ENCODE measurements at regions not wholly inside any gene's neighbourhood (a gene's known extent, or its start where the extent isn't known, plus 50 kb on each side); places are given as distances from the start of the nearest gene placed in this dataset.
"Not testable (repeated sequence)": the region's sequence is repeated elsewhere in the genome, so short reads cannot be mapped to it uniquely, and the experiment has no call there.

DNA sequence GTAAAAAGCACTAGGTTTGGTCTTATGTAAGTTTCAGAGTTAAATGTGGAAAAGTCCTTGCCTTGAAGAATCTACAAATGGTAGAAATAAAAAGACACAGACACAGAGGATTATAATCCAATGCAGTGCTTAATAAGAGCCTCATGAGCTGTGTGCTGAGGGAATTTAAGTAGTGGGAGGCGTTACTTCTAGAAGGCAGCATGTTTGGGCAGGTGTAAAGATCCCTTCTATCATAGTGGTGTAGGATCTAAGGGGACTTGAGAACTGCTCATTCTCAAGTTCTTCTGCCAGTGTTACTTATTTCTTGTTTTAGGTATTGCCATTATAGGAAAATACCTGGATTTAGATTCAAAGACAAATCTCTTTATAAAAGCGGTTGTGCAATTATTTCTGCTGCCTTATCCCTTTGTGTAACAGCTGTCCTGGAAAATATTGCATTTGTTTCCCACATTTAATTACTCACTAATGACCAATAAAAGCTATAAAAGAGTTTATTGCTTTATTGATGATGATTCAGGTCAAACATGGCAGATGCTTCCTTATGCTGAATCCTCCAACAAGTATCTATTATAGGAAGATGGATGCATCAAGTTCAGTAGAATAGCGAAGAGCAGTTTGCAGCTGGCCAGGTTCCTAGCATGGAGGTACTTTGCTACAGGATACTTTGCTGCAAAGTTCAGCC, 132.5 kb upstream of the IVNS1ABP start:
- DNase-seq (ENCODE audit: low read depth, low spot score), result no peak
- no peak overlapping the region for H3K27ac ChIP-seq

DNA sequence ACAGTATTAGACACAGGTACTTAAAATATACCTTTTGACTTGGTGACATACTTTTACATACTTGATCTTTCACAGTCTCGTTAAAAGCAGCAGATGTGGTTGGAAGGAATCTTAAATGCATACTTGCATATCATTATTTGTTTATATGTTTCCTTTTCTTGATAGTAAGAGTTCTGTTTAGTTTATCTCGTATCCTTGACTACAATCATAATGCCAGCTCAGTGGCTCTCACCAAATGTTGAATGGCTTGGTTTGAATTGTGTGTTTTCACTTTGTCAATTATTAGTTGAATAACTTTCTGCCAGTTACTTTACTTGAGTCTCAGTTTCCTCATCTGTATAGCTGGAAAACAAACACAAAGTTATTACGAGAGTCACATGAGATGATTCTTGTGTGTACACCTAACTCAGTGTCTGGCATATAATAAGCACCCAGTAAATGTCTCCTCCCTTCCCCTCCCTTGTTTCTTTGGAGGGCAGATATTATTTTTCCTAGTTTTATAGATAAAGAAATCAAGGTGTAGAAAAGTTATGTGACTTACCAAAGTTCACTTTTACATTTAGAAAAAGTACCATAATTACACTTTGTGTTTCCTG, 131.6 kb upstream of the IVNS1ABP start:
- no peak for DNase-seq (ENCODE audit: low read depth, low spot score)

DNA sequence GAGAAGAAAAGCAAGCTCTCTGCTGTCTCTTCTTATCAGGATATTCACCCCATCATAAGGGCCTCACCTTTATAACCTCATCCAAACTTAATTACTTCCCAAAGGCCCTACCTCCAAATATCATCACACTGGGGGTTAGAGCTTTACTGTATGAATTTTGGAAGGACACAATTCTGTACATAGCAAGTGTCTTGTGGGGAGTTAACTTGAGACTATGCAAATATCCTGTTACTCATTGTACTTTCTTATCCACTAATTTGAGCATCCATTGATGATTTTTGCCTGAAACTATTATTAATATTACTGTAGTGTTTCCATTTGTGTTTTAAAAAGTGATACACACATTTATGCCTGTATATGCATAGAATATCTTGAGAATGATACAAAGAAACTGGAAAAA, 129.1 kb upstream of the IVNS1ABP start:
- no peak overlapping the region for H3K27ac ChIP-seq
- DNase-seq (ENCODE audit: low read depth, low spot score), result no peak

More for the DNA sequence above, 131.6 kb upstream of the IVNS1ABP start:
- no peak overlapping the region for H3K27ac ChIP-seq

- H3K27ac ChIP-seq, result no peak overlapping the region
- no peak for DNase-seq (ENCODE audit: low read depth, low spot score)
Observed at GRCh38 chr1:185445594-185445993, 128.6 kb upstream of the IVNS1ABP start.

DNA sequence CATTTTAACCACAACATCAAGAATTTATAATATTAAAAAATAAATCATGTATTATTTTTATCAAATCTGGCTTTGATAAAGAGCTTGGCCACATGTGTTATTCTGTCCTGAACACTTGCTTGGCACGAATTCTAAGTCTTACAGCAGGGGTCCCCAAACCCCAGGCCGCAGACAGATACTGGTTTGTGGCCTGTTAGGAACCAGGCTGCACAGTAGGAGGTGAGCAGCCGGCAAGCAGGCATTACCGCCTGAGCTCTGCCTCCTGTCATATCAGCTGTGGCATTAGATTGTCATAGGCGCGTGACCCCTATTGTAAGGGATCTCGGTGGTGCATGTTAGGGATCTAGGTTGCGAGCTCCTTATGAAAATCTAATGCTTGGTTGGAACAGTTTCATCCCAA, 127.6 kb upstream of the IVNS1ABP start:
- no peak overlapping the region for H3K27ac ChIP-seq
- no peak for DNase-seq (ENCODE audit: low read depth, low spot score)

DNA sequence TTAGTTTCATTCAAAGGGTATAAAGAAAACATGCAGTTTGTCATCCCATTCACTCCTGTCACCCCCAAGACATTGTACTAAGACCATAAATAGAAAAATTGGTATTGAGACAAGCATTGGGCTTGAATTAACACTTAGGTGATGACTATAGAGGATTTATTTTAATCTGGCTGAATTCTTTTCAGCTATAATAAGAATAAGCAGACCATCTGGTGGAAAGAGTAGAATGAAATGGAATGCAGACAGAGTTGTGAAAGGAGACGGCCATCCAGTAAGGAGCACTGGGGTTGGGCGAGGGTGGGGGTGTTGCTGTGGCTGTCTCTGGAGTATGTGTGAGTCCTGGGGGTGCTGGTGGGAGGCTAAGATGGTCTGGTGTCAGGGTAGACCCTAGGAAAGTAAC, 125.0 kb upstream of the IVNS1ABP start:
- DNase-seq (ENCODE audit: low read depth, low spot score), result no peak
- peak overlapping the region; percentile 30 for H3K27ac ChIP-seq

- peak overlapping the region; percentile 30 for H3K27ac ChIP-seq
- DNase-seq (ENCODE audit: low read depth, low spot score), result peak; percentile 65
Observed at GRCh38 chr1:185441605-185442004, 124.6 kb upstream of the IVNS1ABP start.

DNA sequence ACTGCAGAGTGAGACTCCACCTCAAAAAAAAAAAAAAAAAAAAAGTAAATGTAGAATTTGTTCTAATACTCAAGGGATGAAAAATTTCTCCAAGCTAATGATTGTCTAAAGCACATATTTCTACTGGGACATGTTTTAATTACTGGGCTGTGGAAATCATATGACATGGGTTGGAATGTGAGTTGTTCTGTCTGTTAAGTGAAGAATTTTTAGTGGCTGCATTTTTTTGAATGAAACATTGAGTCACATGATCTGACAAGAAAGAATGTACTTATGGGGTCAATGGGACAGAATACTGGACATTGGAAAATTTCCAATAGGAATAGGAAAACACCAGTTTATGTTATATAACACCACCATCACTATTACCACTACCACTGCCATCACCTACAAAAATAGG, 123.8 kb upstream of the IVNS1ABP start:
- peak overlapping the region; percentile 30 for H3K27ac ChIP-seq
- no peak for DNase-seq (ENCODE audit: low read depth, low spot score)

GRCh38 chr1:185439727-185440415, 122.8 kb upstream of the IVNS1ABP start:
- H3K27ac ChIP-seq, result peak overlapping the region; percentile 49
- DNase-seq (ENCODE audit: low read depth, low spot score), result peak; percentile 87

DNA sequence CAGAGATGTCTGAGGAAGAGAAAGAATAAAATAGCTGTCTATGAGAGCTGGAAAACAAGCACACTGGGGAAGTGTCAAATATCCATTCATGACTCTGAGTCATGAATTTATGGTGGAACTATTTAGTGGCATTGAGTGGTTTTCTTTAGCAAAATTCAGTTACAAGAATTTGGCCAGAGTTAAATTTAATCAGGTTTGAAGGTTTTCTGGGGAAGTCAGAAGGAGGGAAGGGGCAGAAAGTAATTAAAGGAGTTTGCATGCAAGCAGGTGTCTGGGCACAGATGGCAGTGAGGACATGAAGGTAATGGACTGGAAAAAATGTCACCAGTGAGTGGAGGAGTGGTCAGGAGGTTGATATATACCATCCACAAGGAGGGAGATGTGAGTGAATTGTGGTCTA, 121.9 kb upstream of the IVNS1ABP start:
- no peak overlapping the region for H3K27ac ChIP-seq
- no peak for DNase-seq (ENCODE audit: low read depth, low spot score)

DNA sequence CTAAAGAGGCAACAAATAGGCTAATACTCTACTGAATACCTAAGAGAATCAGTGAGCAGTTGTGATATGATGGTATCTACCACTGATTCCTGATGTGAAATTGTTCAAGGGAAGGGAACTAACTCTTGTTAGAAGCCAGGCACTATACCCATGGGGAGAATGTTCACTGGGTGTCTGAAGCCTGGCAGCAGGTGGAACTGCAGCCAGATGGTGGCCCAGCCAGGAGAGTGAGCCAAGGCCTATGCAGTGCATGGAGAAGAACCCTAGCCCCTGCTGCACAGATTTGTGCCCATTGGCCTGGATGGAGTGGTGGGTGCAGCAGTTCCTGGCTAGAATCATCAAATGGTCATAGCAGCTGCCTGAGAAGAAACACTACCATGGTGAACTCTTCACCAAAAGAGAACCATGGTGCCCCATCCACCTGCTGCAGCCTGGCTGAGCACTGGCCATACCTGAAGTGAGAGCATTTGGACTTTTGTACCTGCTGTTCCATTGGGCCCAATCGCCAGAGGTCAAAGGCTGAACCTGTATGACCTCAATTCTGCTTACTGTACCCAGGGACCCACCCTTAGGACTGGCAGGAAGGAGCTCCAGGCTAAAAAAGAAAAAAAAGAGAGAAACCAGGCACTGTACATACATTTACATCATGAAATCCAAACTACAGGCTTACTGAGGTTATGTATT, 118.8 kb upstream of the IVNS1ABP start:
- no peak for DNase-seq (ENCODE audit: low read depth, low spot score)
- H3K27ac ChIP-seq, result no peak overlapping the region

GRCh38 chr1:185434721-185435120, 117.7 kb upstream of the IVNS1ABP start:
- no peak overlapping the region for H3K27ac ChIP-seq
- no peak for DNase-seq (ENCODE audit: low read depth, low spot score)

DNA sequence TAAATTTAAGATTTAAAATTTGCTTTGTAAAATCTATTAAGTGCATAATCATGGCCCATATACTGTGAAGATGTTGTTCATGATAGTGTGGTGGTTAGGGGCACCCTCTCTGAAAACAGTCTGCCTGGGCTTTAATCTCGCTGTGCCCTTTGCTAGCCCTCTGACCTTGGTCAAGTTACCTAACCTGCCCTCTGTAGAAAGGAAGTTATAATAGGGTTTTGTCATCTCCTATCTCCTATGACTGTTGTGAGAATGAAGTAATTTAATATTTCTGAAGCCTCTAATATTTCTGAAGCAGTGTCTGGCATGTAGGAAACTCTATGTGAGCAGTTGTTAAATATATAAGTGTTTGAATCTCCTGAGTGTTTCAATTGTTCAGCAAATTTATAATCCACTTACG, 116.6 kb upstream of the IVNS1ABP start:
- no peak for DNase-seq (ENCODE audit: low read depth, low spot score)
- no peak overlapping the region for H3K27ac ChIP-seq

DNA sequence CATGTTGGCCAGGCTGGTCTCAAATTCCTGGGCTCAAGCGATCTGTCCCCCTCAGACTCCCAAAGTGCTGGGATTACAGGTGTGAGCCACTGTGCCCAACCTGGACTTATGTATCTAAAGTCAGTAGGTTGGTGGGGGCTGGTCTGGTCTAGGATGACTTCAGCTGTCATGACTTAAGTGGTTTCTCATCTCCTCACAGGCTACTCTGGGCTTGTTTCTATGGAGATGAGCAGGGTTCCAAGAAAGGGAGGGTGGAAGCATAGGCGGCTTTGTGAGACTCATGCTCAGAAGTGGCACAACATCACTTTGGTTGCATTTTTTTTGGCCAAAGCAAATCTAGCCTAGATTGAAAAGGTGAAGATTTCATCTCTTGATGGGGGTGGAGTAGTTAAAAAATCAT, 115.9 kb upstream of the IVNS1ABP start:
- no peak for DNase-seq (ENCODE audit: low read depth, low spot score)
- H3K27ac ChIP-seq, result no peak overlapping the region

- DNase-seq (ENCODE audit: low read depth, low spot score), result no peak
- H3K27ac ChIP-seq, result no peak overlapping the region
Observed at GRCh38 chr1:185431612-185432011, 114.6 kb upstream of the IVNS1ABP start.

GRCh38 chr1:185429668-185430067, 112.6 kb upstream of the IVNS1ABP start:
- not testable (repeated sequence) for H3K27ac ChIP-seq; DNase-seq (ENCODE audit: low read depth, low spot score)

- no peak for DNase-seq (ENCODE audit: low read depth, low spot score)
Observed at GRCh38 chr1:185427776-185428175, 110.7 kb upstream of the IVNS1ABP start.

DNA sequence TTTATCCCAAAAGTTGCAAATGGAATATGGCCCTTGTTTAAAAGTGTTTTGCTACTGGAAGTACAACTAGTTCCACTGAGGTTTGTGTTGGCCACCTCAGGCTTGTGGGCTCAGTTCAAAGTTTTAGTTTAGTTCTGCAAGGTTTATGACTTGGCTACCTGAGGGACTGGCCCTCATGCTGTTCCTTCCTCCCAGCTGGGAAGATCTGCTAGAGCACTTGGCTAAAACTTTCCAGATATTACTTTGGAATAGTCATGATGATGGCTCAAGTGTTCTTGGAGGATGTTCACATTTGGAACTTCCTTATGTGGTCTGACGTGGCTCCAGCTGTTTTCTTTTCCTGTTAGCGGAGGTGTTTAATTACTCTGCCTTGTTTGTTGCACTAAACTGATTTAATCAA, 110.2 kb upstream of the IVNS1ABP start:
- no peak overlapping the region for H3K27ac ChIP-seq
- no peak for DNase-seq (ENCODE audit: low read depth, low spot score)

More at GRCh38 chr1:185427776-185428175, 110.7 kb upstream of the IVNS1ABP start:
- no peak overlapping the region for H3K27ac ChIP-seq

DNA sequence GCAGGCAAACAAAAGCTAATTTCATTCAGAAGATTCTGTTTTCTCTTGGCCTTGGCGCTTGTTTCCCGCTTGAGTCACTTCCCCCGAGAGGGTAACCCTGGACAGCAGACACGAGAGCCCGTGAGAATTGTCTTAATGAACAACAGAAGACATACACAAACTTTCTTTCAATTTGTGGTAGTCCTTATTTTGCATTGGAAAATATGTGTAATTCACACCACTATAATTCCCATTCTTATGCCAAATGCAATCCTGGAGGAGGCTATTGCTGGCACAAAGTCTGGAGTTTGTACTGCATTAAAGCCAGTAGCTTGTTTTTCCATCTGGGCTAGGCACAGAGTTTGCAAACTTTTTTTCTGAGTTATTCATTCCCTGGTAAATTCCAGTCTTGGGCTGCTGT, 109.8 kb upstream of the IVNS1ABP start:
- DNase-seq (ENCODE audit: low read depth, low spot score), result no peak
- H3K27ac ChIP-seq, result no peak overlapping the region

DNA sequence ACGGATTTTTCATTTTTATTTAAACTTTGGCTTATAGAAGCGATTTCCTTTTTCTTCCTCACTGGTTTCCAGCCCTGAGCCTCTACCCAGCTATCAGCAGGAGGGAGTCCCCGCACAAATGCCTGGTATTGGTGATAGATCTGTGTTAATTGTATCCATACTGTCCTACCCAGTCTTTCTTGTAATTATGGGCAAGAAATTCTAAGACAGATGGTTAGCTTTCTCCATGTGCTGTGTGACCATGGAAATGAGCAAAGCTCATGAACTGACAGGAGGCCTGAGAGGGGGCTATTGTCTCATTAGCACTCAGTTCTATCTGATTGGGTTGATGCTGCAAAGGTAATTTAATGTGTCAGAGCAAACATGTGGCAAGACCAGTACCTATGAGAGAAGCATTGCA, 108.1 kb upstream of the IVNS1ABP start:
- no peak overlapping the region for H3K27ac ChIP-seq
- DNase-seq (ENCODE audit: low read depth, low spot score), result no peak

- H3K27ac ChIP-seq, result no peak overlapping the region
- no peak for DNase-seq (ENCODE audit: low read depth, low spot score)
Observed at GRCh38 chr1:185421485-185422107, 104.6 kb upstream of the IVNS1ABP start.
